ENCODE measurements at regions not wholly inside any gene's neighbourhood (a gene's known extent, or its start where the extent isn't known, plus 50 kb on each side); places are given as distances from the start of the nearest gene placed in this dataset.

DNA sequence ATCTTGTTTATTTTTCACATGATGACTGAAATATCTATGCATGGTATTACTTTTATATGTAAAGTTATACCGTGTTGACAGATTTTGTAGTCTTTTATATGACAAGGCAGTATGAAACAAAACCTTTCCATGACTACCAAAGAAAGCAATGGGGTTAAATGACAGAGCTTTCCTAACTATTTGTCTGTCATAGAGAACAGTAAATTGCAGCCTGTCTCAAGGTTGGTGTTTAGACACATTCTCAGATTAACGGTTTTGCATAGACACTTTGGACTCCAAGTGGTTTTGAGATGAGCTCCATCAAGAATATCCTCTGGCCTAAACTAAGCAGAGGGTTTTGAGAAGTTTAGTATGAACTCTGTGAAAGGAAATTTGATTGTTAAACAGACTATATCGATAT lies 180.7 kb upstream of the TENM3 start:
- no peak for DNase-seq

DNA sequence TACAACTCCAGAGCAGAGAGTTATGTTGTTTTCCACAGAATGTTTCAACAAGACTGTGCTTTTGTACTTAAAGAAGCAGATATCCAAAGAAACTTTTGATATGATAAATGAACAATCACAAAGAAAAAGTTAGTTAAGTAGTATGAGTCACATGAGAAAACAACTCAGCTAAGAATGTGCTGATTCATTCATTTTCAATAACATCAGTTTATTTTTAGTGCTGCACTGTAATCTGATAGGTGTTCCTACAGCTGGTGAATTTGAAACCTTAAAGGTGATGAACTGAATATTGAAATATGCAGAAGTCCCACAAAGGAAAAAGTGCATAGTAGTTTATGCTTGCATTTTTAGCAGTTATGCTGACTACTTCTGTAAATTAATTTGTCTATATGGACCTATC lies 180.3 kb upstream of the TENM3 start:
- DNase-seq = no peak

DNA sequence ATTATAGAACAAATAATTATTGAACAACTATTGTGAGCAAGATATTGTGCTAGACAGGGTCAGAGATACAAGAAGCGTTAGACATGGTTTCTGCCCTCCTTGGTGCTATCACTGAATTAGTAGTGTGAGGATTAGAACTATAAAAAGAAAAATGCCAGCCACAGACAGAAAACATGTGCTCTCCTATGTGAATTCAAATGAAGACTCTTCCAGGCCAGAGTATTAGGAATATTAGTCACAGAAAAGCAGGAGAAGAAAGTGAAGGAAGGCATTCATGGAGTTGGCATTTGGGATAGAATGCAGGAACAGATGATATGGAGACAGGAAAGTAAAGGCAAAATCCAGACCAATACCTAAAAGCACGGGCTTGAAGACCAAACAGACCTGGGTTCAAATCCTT lies 179.6 kb upstream of the TENM3 start:
- DNase-seq = no peak

DNA sequence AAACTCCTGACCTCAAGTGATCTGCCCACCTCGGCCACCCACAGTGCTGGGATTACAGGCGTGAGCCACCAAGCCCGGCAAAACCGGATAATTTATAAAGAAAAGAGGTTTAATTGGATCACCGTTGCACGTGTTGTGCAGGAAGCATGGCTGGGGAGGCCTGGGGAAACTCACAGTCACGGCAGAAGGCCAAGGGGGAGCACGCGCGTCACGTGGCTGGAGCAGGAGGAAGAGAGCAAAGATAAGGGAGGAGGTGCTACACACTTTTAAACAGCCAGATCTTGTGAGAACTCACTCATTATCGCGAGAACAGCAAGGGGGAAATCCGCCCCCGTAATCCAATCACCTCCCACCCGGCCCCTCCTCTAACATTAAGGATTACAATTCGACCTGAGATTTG lies 177.9 kb upstream of the TENM3 start:
- DNase-seq = no peak

DNA sequence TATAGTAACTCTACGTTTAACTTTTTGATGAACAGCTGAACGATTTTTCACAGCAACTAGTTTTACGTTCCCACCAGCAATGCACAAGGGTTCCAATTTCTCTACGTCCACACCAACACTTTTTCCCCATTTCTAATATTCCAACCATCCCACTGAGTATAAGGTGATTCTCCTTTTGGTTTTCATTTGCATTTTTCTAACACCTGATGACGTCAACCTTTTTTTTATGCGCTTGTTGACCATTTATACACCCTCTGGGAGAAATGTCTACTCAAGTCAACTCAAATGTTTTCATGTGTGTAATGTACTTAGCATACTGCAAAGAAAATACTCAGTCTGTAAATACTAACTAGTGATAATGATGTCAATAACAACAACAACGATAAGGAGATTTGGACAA lies 177.2 kb upstream of the TENM3 start:
- no peak for DNase-seq

DNA sequence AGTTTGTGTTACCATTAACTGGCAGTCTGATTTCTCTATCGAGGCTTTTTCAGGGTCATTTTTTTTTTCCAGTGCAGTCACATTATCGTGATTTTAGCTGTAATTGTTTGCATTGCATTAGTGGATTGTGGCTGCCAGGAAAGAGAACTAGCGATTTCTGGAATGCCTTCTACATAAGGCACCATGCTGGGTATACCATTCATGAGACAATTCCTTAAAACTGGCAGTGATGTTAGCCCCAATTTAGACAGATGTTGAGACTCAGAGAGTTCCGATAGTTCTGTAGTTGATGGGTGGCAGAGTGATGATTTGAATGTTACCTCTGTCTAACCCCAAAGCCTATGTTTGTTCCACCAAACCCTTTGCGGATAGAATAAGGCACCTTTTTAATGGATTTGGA lies 175.4 kb upstream of the TENM3 start:
- DNase-seq = no peak

DNA sequence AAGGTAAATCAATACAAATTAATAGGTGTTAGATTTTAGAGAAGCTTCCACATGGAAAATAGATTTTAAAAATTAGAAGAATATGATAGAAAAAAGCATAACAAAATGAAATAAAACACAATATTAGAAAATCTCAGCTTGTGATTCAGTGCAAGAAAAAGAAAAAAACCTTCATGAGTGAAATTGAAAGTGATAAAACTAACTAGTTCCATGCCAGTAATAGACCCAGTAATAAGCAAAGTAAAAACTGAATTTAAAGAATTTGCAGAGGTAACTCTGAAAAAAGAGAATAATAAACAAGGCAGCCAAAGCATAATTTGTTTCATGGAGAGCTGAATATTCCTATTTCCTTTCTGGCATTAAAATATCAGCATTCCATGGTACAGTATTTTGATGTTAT lies 174.3 kb upstream of the TENM3 start:
- no peak for DNase-seq

DNA sequence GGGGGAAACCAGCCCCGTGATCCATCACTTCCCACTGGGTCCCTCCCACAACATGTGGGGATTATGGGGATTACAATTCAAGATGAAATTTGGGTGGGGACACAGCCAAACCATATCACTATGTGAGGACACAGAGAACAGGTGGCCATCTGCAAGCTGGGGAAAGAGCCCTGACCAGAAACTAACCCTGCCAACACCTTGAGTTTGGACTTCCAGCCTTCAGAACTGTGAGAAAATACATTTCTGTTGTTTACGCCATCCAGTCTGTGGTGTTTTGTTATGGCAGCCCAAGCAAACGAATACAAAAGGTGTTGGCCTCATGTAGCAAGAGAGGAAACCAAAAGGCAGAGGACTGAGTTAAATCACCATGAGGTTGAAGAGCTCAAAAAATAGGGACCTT lies 169.9 kb upstream of the TENM3 start:
- DNase-seq = no peak

DNA sequence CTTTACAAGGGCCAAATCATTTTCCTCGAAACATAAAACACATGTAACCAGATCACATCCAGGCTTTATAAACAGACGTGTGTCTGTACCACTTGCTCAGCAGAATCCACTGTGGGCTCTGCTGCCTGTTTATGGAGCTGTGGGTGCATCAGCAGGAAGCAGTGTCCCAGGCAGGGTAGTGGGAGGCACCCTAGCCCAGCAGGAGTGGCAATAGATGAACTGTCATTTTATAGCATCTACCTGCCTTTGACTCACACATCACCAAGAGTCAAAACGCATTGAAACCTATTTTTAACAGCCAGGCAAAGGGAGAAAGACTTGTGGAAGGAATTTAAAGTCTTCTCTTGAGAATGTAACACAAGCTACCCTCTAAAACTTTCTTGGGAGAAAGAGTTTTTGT lies 169.1 kb upstream of the TENM3 start:
- DNase-seq = no peak

DNA sequence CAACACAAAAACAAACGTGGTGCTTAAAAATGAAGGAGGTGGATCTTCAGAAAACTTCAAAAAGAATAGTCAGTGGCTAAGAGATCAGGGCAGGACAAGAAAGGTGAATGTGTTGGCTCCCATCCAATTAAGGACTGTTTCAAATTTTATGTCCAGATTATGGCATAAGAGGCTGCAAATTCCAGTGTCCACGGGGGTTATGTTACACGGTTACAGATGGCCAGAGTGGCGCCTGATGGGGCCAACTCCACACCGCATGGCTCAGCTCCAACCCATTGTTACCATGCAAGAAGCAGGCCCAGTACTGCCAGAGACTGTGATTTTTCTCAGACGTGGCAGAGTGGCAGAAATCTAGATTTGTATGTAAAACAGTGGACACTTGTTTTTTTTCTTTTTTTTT lies 168.4 kb upstream of the TENM3 start:
- DNase-seq = no peak

DNA sequence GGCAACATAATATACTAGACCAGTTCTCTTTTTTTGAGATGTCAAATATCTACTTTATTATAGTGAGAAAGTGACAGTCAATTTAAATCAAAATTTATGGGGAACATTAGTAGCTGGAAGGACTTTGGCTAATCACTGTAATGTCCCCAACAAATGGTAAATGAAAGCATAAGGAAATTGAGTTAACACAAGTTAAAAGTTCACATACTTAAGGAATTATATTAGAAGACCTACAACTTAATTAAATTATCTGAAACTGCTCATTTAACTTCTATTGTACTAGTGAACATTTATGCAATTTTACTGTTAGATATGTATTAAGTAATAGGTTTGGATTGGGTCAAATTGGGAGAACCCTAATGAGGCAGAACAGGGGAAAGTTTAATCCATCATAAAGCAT lies 160.3 kb upstream of the TENM3 start:
- no peak for DNase-seq

DNA sequence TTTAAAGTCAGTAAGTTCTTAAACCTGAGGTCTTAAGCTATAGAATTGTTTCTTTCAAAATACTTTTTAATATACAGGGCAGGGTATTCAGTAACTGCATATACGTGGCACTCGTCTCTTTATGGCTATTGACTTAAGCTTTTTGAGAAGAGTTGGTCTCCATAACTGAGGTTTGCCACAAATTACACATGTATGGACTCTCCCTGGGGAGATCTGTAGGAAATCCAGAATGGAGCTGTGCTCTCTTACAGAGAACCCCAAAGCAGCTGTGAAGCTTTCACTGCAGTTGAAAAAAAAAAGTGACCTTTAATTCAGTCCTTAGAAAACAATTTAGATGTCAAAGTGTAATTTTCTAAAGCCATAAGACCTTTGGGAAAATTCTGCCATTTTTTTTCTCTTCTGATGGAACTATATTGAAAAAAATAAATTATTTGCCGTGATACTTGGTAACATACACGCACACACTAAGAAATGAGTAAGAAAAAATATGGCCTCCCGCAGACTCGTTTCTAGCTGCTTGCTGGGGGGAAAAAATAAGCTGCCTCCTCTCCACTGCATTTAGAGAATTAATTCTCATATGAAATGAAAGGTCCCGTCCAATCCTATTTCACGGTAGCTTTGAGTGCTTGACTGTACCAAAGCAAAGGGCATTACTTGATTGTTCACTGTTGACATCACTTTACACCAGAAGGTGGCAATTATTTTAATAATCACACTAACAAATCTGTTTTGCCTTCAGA lies 159.4 kb upstream of the TENM3 start:
- no peak for DNase-seq

DNA sequence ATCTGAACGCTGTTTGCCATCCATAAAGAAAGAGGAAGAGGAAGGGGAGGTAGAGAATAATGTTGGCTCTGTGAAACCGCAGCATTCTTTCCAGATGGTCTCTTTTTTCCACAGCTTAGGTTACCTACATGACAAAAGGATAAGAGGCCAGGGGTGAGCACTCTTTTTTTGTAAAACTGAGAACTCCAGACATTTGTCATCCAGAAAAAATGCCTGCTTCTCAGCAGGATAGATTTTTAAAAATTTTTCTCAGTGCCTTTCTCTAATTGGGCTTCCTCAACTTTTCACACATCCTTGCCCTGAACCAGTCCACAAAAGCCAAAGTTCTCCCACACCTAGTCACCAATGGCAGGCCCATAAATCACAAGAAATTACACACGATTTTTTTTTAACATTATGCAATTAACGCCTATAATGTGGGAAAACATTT lies 158.1 kb upstream of the TENM3 start:
- DNase-seq = no peak

DNA sequence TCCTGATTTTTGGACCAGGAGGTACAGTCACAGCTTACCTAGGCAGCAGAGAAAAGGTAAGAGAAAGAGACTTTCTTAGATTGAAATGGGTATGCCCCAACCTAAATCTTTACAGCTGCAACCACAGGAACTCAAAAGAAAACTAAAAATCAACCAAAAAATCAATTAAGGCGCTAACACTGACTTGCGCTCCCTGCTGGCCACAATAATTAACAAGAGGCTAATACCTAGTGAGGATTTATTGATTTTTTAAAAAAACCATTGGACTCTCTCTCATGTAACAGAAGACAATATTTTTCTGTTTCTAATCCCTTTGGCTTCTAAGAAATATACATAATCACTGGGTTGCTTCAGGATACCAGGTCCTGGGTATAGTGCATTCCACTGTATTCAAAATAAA lies 153.9 kb upstream of the TENM3 start:
- DNase-seq = no peak

DNA sequence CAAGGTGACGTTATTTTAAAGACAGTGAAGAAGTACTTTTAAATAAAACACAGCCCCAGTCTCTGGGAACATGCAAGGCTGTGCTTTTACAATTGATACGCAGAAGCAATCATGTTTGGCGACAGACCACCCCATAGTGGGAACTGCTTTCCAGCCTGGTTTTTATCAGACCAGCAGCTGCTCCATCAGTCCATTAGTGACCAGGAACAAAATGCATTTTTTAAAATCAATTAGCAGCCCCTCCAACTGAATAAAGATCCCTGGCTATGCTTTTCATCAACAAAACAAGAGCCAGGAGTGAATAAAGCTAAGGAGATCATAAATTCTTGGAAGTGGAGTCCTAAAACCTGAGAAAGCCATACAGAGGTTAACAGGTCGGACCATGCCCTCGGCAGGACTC lies 153.0 kb upstream of the TENM3 start:
- DNase-seq = no peak

DNA sequence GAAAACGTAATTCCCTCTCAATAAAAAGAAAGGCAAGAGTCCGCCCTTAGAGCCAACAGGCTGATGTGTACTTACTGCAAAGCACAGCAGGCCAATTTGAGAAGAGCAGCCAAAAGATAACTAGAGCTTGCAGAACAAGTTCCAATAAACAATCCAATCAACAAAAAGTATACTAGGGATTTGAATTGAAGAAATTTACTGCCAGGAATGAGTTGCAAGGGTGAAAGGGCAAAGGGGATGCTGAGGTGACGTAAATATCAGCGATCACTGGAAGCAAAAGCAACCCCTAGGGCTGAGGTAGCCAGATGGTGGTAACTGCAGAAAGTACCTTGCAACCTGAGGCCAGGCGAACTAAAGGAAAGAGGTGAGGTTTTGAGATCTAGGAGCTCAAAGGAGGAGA lies 152.1 kb upstream of the TENM3 start:
- DNase-seq = no peak

DNA sequence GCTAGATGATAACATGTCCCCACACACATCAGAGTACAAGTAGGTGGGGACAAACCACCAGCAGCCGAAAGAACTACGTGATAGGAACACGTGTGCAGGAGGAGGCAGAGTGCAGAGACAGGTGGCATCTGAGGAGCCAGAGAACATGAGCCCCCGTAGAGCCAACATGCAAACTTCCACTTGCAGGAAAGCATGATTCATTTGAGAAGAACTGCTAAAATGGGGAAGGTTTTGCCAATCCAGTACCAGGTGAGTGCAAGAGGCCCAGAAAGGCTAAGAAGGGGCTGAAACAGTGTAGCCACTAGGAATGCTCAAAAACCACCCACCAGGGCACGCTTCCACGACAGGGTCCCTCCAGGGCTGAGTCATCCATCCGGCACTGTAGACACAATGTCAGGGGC lies 149.8 kb upstream of the TENM3 start:
- no peak for DNase-seq

DNA sequence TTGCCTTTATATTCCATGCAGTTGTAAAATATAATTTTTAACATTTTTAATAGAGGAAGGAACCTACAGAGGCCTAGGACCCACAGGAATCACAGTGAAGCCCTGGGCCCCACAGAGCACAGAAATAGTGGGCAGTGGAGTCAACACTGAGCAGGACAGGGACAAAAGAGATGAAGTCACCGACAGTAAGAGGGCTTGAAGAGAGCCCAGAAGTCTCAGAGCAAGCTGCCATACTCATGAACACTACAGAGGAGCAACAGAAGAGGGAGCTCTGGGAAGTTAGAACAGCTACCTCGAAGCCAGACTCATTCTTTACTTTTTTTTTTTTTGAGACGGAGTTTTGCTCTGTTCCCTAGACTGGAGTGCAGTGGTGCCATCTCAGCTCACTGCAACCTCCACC lies 149.3 kb upstream of the TENM3 start:
- DNase-seq = no peak

DNA sequence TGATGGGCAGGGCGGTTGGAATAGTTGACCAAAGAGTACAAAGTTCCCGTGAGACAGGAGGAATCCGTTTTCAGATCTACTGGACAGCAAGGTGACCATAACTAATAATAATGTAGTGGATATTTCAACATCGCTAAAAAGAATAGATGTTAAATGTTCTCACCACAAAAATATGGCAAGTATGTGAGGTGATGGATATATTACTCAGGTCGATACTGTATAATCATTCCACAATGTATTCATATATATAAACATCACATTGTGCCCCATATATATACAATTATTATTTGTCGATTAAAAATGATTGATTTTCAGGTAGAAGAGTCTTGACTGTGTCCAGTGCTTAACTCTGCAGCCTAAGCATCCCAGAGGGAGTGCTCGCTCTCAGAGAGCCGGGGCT lies 141.6 kb upstream of the TENM3 start:
- no peak for DNase-seq

DNA sequence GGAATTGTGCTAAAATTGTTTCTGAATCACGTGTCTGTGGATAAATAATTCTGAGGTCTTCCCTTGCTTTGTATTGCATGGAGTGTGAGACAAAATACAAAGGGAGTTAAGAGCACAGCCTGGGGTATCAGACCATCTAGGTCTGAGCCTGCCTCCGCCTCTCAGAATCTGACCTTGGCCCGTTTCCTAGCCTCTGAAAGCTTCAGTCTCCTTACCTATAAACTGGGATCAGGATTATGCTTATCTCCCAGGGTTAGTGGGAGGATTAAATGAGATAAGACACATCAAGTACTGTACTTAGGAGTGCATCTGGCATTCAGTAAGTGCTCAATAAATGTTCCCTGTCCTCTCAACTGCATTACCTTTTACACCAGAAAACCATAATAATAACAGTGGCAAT lies 140.6 kb upstream of the TENM3 start:
- DNase-seq = no peak

DNA sequence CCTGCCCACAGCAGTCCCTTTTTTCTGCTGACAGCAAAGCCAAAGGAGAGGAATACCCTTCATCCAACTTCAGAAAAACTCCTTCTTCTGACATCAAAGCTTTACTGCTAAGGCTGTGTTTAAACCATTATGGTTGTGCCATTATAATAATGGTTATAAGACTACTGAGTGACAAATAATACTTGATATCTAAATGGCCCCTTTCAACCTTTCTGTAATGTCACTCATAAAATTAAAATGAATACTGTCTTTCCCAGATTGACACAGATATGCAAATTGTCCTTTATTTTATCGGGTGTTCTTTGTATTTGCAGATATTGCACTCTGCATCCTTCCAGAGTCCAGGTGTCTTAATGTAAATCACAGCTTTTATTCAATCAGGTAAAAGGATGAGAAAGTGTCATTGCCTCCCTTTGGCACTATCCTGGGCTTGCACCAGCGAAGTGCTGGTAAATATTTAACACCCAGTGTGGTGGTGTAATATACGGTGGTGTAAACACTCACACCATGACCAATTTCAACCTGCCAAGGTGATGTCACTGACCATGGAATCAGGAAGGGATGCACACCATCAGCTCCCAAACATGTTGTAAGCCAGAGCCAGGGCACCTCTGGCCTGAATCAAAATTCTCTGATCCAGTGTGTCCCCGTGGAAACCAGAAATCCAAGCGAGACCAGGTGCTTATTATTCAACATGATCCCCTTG lies 139.4 kb upstream of the TENM3 start:
- no peak for DNase-seq

DNA sequence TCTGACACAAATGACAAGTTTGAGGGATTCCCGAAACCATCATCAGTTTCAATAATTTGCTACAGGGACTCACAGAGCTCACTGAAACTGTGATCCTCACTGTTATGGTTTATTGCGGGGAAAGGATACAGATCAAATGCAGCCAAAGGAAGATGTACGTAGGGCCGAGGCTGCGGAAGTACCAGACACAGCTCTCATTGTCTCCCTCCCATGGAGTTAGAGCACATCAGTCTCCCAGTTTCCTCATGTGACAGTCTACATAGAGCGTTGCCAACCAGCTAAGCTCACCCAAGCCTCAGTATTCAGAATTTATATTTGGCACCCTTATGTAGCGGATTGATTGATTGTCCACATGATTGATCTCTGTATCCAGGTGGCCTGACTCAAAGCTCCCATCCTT lies 137.8 kb upstream of the TENM3 start:
- DNase-seq = no peak

DNA sequence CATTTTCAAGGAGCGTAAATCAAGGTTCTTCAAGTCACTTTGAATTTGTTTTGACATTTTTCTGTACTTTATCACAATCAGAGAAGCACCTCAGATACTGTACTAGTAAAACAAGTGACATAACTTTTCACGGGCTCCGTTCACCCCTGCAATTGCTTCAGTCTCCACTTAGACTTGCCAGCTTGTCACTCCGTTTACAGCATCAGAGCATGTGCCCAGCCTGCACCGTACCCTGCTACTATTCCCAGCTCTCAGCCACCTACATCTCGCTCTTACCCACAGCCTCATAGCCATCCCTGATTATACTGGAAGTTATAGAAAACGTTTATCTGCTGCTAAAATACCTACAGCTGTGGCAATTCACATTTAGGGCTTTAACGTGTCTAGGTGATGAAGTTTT lies 135.3 kb upstream of the TENM3 start:
- no peak for DNase-seq

DNA sequence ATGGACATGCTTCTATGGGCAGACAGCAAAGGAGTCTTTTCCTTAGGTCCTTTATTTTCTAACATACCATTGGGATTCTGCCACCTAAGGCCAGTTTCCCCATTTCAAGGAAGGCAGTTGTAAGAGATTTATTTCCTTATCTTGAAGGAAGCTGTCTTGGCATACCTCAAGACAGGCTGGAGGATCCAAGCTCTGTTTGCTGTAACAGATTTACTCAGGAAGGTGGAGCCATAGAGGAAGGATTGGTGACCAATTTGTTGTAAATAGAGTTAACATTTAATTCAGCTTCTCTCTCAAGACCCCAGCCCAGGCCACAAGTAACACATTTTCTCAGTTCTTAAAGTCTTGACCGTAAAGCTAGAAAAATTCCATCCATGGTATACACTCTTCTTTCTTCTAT lies 131.6 kb upstream of the TENM3 start:
- no peak for DNase-seq

DNA sequence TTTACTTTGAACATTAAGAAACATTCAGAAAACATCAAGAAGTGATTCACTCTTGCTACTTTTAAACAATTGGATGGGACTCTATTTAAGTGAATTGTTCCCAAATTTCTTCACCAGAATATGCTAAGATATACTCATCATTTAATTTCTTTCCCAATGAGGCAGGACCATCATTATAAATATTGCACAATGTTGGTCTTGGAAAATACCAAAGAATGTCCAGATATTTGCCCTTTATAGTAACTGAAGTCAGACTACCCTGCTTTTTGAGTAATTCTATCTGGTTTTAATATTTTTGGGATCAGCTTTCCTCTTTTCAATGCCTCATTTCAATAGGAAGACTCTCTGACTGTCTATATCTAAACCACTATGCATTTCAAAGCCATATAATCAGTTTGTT lies 129.4 kb upstream of the TENM3 start:
- DNase-seq = no peak
